ENCODE measurements at regions not wholly inside any gene's neighbourhood (a gene's known extent, or its start where the extent isn't known, plus 50 kb on each side); places are given as distances from the start of the nearest gene placed in this dataset.
"Not testable (repeated sequence)": the region's sequence is repeated elsewhere in the genome, so short reads cannot be mapped to it uniquely, and the experiment has no call there.

DNA sequence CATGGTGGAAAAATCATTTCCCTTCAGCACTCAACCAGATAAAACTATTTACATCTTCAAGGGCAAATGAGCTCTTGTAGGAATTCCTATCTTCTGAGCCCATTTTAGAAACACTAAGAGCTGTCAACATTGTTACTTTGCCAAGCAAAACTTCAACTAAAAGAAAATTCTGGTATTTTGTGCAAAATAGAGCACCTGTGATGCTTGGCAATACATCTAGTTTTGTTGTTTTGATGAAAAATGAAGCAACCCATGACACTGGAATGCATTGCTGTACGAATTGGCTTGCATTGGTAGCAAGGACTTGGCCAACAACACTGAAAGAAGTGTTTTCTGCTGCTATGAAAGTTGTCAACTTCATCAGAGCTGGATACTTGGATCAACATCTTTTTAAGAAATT lies 194.4 kb downstream of the COX18 start:
- H3K27ac ChIP-seq (ENCODE audit: low read length in 2 of 2), result no peak overlapping the region
- no peak for ATAC-seq (ENCODE audit: low read depth)
- Mint-ChIP-seq H3K27me3 (no peaks in the 10 kb centered on the region), H3K9me3 (ENCODE audit: insufficient read depth) (peaks cover 3% of the 10 kb centered on the region), H3K4me3 (no peak overlapping the region), H3K27ac (no peak overlapping the region), H3K4me1 (no peaks in the 10 kb centered on the region)
- ChIA-PET CTCF (no interaction called here), POLR2A (no interaction called here)
- H3K4me2 ChIP-seq (replicated peaks; ENCODE audit: low read depth, low read length, poor library complexity, severe bottlenecking), result no peak overlapping the region
- no peak overlapping the region for H3K9ac ChIP-seq (ENCODE audit: low read length)
- whole genome bisulfite sequencing (ENCODE audit: insufficient coverage), result 40% methylated on average over 1 of the region's 1 CpG
- no peaks in the 10 kb centered on the region for H3K27me3 ChIP-seq (replicated peaks in 1 of 4; ENCODE audit: control extremely low read depth in 1 of 4, control insufficient read depth in 3 of 4, insufficient read depth in 4 of 4, low read length in 3 of 4)
- H3K4me1 ChIP-seq (ENCODE audit: control insufficient read depth in 2 of 2, insufficient read depth in 2 of 2, low read length in 2 of 2), result no peaks in the 10 kb centered on the region
- H3K9me3 ChIP-seq (ENCODE audit: control extremely low read depth in 1 of 3, control insufficient read depth in 2 of 3, insufficient read depth in 1 of 3, low read length in 2 of 3), result peaks cover 0 to 6% (median 0%) of the 10 kb centered on the region in 3 donors
- H3K4me3 ChIP-seq (ENCODE audit: control extremely low read depth in 1 of 5, extremely low read depth in 1 of 5, insufficient read depth in 1 of 5, low read depth in 2 of 5, low read length in 4 of 5), result no peak overlapping the region
- H2AFZ ChIP-seq (ENCODE audit: insufficient read depth, low read depth, low read length, poor library complexity, severe bottlenecking), result no peak overlapping the region
- intact Hi-C loops (cut with micrococcal nuclease), result no loop called here
- H3K79me2 ChIP-seq (ENCODE audit: control insufficient read depth, insufficient read depth, low read length), result no peaks in the 10 kb centered on the region
- no peaks in the 10 kb centered on the region for H4K20me1 ChIP-seq (ENCODE audit: control insufficient read depth, insufficient read depth, low read length, poor library complexity, severe bottlenecking)
- no peaks in the 10 kb centered on the region for H3K36me3 ChIP-seq (replicated peaks in 1 of 2; ENCODE audit: control extremely low read depth in 1 of 2, control insufficient read depth in 1 of 2, extremely low read depth in 1 of 2, insufficient read depth in 2 of 2, low read length in 1 of 2)
- TF ChIP-seq, protein P1, sequence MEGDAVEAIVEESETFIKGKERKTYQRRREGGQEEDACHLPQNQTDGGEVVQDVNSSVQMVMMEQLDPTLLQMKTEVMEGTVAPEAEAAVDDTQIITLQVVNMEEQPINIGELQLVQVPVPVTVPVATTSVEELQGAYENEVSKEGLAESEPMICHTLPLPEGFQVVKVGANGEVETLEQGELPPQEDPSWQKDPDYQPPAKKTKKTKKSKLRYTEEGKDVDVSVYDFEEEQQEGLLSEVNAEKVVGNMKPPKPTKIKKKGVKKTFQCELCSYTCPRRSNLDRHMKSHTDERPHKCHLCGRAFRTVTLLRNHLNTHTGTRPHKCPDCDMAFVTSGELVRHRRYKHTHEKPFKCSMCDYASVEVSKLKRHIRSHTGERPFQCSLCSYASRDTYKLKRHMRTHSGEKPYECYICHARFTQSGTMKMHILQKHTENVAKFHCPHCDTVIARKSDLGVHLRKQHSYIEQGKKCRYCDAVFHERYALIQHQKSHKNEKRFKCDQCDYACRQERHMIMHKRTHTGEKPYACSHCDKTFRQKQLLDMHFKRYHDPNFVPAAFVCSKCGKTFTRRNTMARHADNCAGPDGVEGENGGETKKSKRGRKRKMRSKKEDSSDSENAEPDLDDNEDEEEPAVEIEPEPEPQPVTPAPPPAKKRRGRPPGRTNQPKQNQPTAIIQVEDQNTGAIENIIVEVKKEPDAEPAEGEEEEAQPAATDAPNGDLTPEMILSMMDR (IDR thresholded peaks at IDR 0.05), result no peak
- no peak for TF ChIP-seq EZH2 (IDR thresholded peaks at IDR 0.05; ENCODE audit: borderline replicate concordance, insufficient read depth, low read depth, low read length, poor library complexity, severe bottlenecking)
- no peak for DNase-seq

DNA sequence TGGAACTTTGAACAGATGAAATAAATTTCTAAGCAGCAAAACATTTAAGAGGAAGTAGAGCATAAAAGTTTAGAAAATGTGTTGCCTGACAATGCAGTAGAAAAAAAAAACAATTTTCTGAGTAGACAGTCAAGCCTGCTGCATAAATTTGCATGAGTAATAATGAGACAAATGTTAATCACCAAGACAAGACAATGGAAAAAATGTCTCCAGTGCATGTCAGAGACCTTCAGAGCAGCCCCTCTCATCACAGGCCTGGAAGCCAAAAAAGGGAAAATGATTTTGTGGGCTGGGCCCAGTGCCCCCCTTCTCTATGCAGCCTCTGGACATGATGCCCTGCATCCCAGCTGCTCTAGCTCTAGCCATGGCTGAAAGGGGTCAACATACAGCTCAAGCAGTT lies 204.6 kb downstream of the COX18 start:
- DNase-seq (no peak), ATAC-seq (ENCODE audit: low read depth) (no peak)
- H3K4me1 Mint-ChIP-seq, result no peaks in the 10 kb centered on the region
- no peaks in the 10 kb centered on the region for H3K27me3 Mint-ChIP-seq
- POLR2A ChIA-PET, result no interaction called here
- H4K20me1 ChIP-seq (ENCODE audit: control insufficient read depth, insufficient read depth, low read length, poor library complexity, severe bottlenecking), result no peaks in the 10 kb centered on the region
- no peak overlapping the region for H3K9ac ChIP-seq (ENCODE audit: low read length)
- no peak overlapping the region for H2AFZ ChIP-seq (ENCODE audit: insufficient read depth, low read depth, low read length, poor library complexity, severe bottlenecking)
- H3K9me3 ChIP-seq (ENCODE audit: control extremely low read depth in 1 of 3, control insufficient read depth in 2 of 3, insufficient read depth in 1 of 3, low read length in 2 of 3), result peaks cover 0 to 13% (median 0%) of the 10 kb centered on the region in 3 donors
- intact Hi-C loops (cut with micrococcal nuclease), result no loop called here
- no peak overlapping the region for H3K27ac ChIP-seq (ENCODE audit: low read length in 2 of 2)
- H3K27ac Mint-ChIP-seq, result no peak overlapping the region
- no peaks in the 10 kb centered on the region for H3K4me1 ChIP-seq (ENCODE audit: control insufficient read depth in 2 of 2, insufficient read depth in 2 of 2, low read length in 2 of 2)
- no peak overlapping the region for H3K4me3 Mint-ChIP-seq
- CTCF ChIA-PET, result no interaction called here
- no peaks in the 10 kb centered on the region for H3K27me3 ChIP-seq (replicated peaks in 1 of 4; ENCODE audit: control extremely low read depth in 1 of 4, control insufficient read depth in 3 of 4, insufficient read depth in 4 of 4, low read length in 3 of 4)
- no peak overlapping the region for H3K4me3 ChIP-seq (ENCODE audit: control extremely low read depth in 1 of 5, extremely low read depth in 1 of 5, insufficient read depth in 1 of 5, low read depth in 2 of 5, low read length in 4 of 5)
- no peaks in the 10 kb centered on the region for H3K36me3 ChIP-seq (replicated peaks in 1 of 2; ENCODE audit: control extremely low read depth in 1 of 2, control insufficient read depth in 1 of 2, extremely low read depth in 1 of 2, insufficient read depth in 2 of 2, low read length in 1 of 2)
- no peaks in the 10 kb centered on the region for H3K9me3 Mint-ChIP-seq (ENCODE audit: insufficient read depth)
- TF ChIP-seq EZH2 (IDR thresholded peaks at IDR 0.05; ENCODE audit: borderline replicate concordance, insufficient read depth, low read depth, low read length, poor library complexity, severe bottlenecking), result no peak
- TF ChIP-seq, protein P1 (IDR thresholded peaks at IDR 0.05), result no peak
- H3K4me2 ChIP-seq (replicated peaks; ENCODE audit: low read depth, low read length, poor library complexity, severe bottlenecking), result no peak overlapping the region
- no peaks in the 10 kb centered on the region for H3K79me2 ChIP-seq (ENCODE audit: control insufficient read depth, insufficient read depth, low read length)

DNA sequence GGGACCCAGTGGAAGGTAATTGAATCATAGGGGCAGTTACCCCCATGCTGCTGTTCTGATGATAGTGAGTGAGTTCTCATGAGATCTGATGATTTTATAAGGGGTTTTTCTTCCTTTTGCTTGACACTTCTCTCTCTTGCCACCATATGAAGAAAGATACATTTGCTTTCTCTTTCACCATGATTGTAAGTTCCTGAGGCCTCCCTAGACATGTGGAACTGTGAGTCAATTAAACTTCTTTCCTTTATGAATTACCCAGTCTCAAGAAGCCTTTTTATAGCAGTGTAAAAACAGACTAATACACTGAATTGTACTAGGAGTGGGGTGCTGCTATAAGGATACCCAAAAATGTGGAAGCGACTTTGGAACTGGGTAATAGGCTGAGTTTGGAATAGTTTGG lies 205.2 kb downstream of the COX18 start:
- H2AFZ ChIP-seq (ENCODE audit: insufficient read depth, low read depth, low read length, poor library complexity, severe bottlenecking); H3K4me1 Mint-ChIP-seq; H3K36me3 ChIP-seq (replicated peaks in 1 of 2; ENCODE audit: control extremely low read depth in 1 of 2, control insufficient read depth in 1 of 2, extremely low read depth in 1 of 2, insufficient read depth in 2 of 2, low read length in 1 of 2); ATAC-seq (ENCODE audit: low read depth); H3K4me3 Mint-ChIP-seq; H3K27me3 Mint-ChIP-seq; H3K27ac ChIP-seq (ENCODE audit: low read length in 2 of 2); H3K9ac ChIP-seq (ENCODE audit: low read length); DNase-seq; H3K27me3 ChIP-seq (replicated peaks in 1 of 4; ENCODE audit: control extremely low read depth in 1 of 4, control insufficient read depth in 3 of 4, insufficient read depth in 4 of 4, low read length in 3 of 4); POLR2A ChIA-PET; H3K27ac Mint-ChIP-seq; CTCF ChIA-PET; H3K4me3 ChIP-seq (ENCODE audit: control extremely low read depth in 1 of 5, extremely low read depth in 1 of 5, insufficient read depth in 1 of 5, low read depth in 2 of 5, low read length in 4 of 5); H3K9me3 Mint-ChIP-seq (ENCODE audit: insufficient read depth); intact Hi-C loops (cut with micrococcal nuclease); H4K20me1 ChIP-seq (ENCODE audit: control insufficient read depth, insufficient read depth, low read length, poor library complexity, severe bottlenecking); H3K4me2 ChIP-seq (replicated peaks; ENCODE audit: low read depth, low read length, poor library complexity, severe bottlenecking); H3K4me1 ChIP-seq (ENCODE audit: control insufficient read depth in 2 of 2, insufficient read depth in 2 of 2, low read length in 2 of 2); H3K79me2 ChIP-seq (ENCODE audit: control insufficient read depth, insufficient read depth, low read length): not testable (repeated sequence)
- peaks cover 0 to 13% (median 0%) of the 10 kb centered on the region in 3 donors for H3K9me3 ChIP-seq (ENCODE audit: control extremely low read depth in 1 of 3, control insufficient read depth in 2 of 3, insufficient read depth in 1 of 3, low read length in 2 of 3)
- 90% methylated on average over 1 of the region's 1 CpG for WGBS (ENCODE audit: insufficient coverage)
